HepG2 (cell line): ENCODE measurements at regions not wholly inside any gene's neighbourhood (a gene's known extent, or its start where the extent isn't known, plus 50 kb on each side); places are given as distances from the start of the nearest gene placed in this dataset.

ENCODE experiments used
- ATAC-seq: fragments of 200-7000 bp; cut with Tn5 transposase; 3 replicates; pipeline ENCODE4 v1.9.1; 2020; ENCODE audit warnings: mild to moderate bottlenecking, moderate library complexity
- BruUV-seq: library from RNA; stranded (reverse); fragments of 400-500 nt; replicated peaks from 2 replicates; lab custom pipeline; 2021; lab: Mats Ljungman, UMichigan
- CTCF ChIA-PET: fragments of 300-600 bp; formaldehyde crosslinking; extraction: SDS; loops from one replicate; lab custom pipeline; 2021; ENCODE audit warnings: low total read pairs, inconsistent platforms, low intra/inter-chr PET ratio; lab: Yijun Ruan, JAX
- POLR2A ChIA-PET: fragments of 350-600 bp; sonication (Branson Sonifier 250); formaldehyde crosslinking; loops from one replicate; lab custom pipeline; 2020; ENCODE audit warnings: antibody characterized with exemption, inconsistent platforms; lab: Yijun Ruan, JAX
- DNase-seq: peaks from one replicate; pipeline ENCODE4 v3.0.0-alpha.2; 2015; ENCODE audit warnings: low spot score
- FAIRE-seq: peaks from 3 replicates; lab custom pipeline; 2011; peaks lifted over from hg19 to GRCh38; lab: Jason Lieb, UNC
- H2AFZ ChIP-seq: one replicate; pipeline ENCODE4 v1.6.1; 2011; ENCODE audit warnings: low read length, inconsistent platforms
- H3K27ac ChIP-seq: fragments of 300-600 bp; 3 replicates; pipeline ENCODE4 v1.8.0; 2011; ENCODE audit warnings: mixed run types, mild to moderate bottlenecking, mixed read lengths, low read length, inconsistent platforms; ENCODE audit not compliant: insufficient read depth; ENCODE audit errors: extremely low read length
- H3K27me3 ChIP-seq, 2 experiments: fragments of 200-600 bp in 1 of 2; 2 replicates in 1 of 2; 3 replicates in 1 of 2; pipeline versions ENCODE4 v1.6.0 to v1.8.0; 2011; ENCODE audit warnings: low read length in 2 of 2, mild to moderate bottlenecking in 2 of 2, moderate library complexity in 2 of 2, inconsistent platforms in 1 of 2; ENCODE audit not compliant: insufficient read depth in 2 of 2, control insufficient read depth in 1 of 2
- H3K36me3 ChIP-seq, 2 experiments: fragments of 200-600 bp in 1 of 2; replicated peaks in 1 of 2; 2 replicates in 1 of 2; 3 replicates in 1 of 2; pipeline versions ENCODE4 v1.5.1 to v1.8.0; 2011; ENCODE audit warnings: low read length in 2 of 2, inconsistent platforms in 1 of 2; ENCODE audit not compliant: insufficient read depth in 2 of 2, control insufficient read depth in 1 of 2
- H3K4me1 ChIP-seq: 2 replicates; pipeline ENCODE4 v1.5.1; 2012; ENCODE audit warnings: low read length, inconsistent platforms; ENCODE audit not compliant: insufficient read depth
- H3K4me2 ChIP-seq: 2 replicates; pipeline ENCODE4 v1.6.0; 2011; ENCODE audit warnings: low read depth, low read length, inconsistent platforms
- H3K4me3 ChIP-seq, 3 experiments: fragments of 200-600 bp in 1 of 3; sonication (generic), shearing (Covaris generic) in 1 of 3; replicated peaks in 1 of 3; 2 replicates each; pipeline ENCODE4 v1.5.1; 2011 to 2016; ENCODE audit warnings: low read length in 3 of 3, inconsistent platforms in 2 of 3, low read depth in 2 of 3, mild to moderate bottlenecking in 2 of 3, control low read depth in 1 of 3, mixed read lengths in 1 of 3; ENCODE audit not compliant: insufficient read depth in 1 of 3
- H3K79me2 ChIP-seq: one replicate; pipeline ENCODE4 v1.6.1; 2011; ENCODE audit warnings: low read length, inconsistent platforms; ENCODE audit not compliant: insufficient read depth
- H3K9ac ChIP-seq: 2 replicates; pipeline ENCODE4 v1.6.0; 2011; ENCODE audit warnings: mild to moderate bottlenecking, low read depth, low read length, inconsistent platforms; ENCODE audit not compliant: insufficient read depth
- H3K9me3 ChIP-seq: 2 replicates; pipeline ENCODE4 v1.5.1; 2012; ENCODE audit warnings: mild to moderate bottlenecking, low read length
- H4K20me1 ChIP-seq: 2 replicates; pipeline ENCODE4 v1.6.0; 2011; ENCODE audit warnings: inconsistent platforms, mild to moderate bottlenecking, low read length, moderate library complexity; ENCODE audit not compliant: insufficient read depth
- AHR ChIP-seq: IDR thresholded peaks from 2 replicates; pipeline ENCODE4 v1.6.1; 2018; ENCODE audit warnings: missing genetic modification reagents, missing compliant biosample characterization
- MAFF ChIP-seq: IDR thresholded peaks from 2 replicates; pipeline ENCODE4 v1.6.1; 2011; ENCODE audit warnings: low read depth, low read length, improper control_type of control experiment
- MAFK ChIP-seq, 2 experiments: IDR thresholded peaks in 1 of 2; conservative IDR thresholded peaks in 1 of 2; 2 replicates each; pipeline ENCODE4 v1.6.1; 2011; ENCODE audit warnings: improper control_type of control experiment in 2 of 2, low read length in 2 of 2
- MBD4 ChIP-seq: IDR thresholded peaks from 2 replicates; pipeline ENCODE4 v1.6.1; 2012; ENCODE audit warnings: low read length, inconsistent platforms, borderline replicate concordance
- WGBS: methylation state at CpG from one replicate; pipeline ENCODE4 v1.1.6; 2017; ENCODE audit warnings: low lambda C conversion rate; 5-methylcytosine and 5-hydroxymethylcytosine counted together
- in situ Hi-C: cut with HindIII; loops from 2 replicates; pipeline ENCODE4 v1.10.0; 2017; ENCODE audit warnings: low pct_unique_long_range_greater_than_20kb; ENCODE audit not compliant: extremely low pct_ligation_motif_present
- intact Hi-C: fragments of 100-400 bp; cut with micrococcal nuclease; formaldehyde crosslinking; loops from one replicate; pipeline ENCODE4 v1.10.0; 2022; ENCODE audit not compliant: unreplicated experiment

- POLR2A ChIA-PET: no interaction called here
- 50% methylated on average over 5 of the region's 5 CpGs for WGBS
- Histone ChIP-seq H2AFZ (no peak overlapping the region), H4K20me1 (no peaks in the 10 kb centered on the region), H3K4me3 (no peak overlapping the region), H3K36me3 (no peaks in the 10 kb centered on the region), H3K4me1 (no peaks in the 10 kb centered on the region), H3K79me2 (no peaks in the 10 kb centered on the region), H3K9me3 (no peaks in the 10 kb centered on the region), H3K27ac (no peak overlapping the region), H3K4me2 (no peak overlapping the region), H3K9ac (no peak overlapping the region), H3K27me3 (peaks cover 0 to 1% of the 10 kb centered on the region in 2 experiments; a peak in 2 of 5 replicates)
- CTCF ChIA-PET: no interaction called here
- FAIRE-seq (no peak), DNase-seq (no peak), ATAC-seq (no peak)
- intact Hi-C loops (no loop called here), in situ Hi-C loops (no loop called here)
- no TSS peak for BruUV-seq
- no peak for TF ChIP-seq MBD4
Observed at GRCh38 chr5:68032216-68032762, 183.3 kb upstream of the PIK3R1 start.

GRCh38 chr5:68028131-68028727 lies 187.3 kb upstream of the PIK3R1 start:
- no peak overlapping the region for H3K27ac ChIP-seq
- no peak overlapping the region for H3K9ac ChIP-seq
- in situ Hi-C loops (no loop called here), intact Hi-C loops (no loop called here)
- FAIRE-seq (no peak), ATAC-seq (no peak), DNase-seq (no peak)
- no peak overlapping the region for H3K4me2 ChIP-seq
- BruUV-seq: no TSS peak
- H3K9me3 ChIP-seq: no peaks in the 10 kb centered on the region
- POLR2A ChIA-PET: no interaction called here
- CTCF ChIA-PET: no interaction called here
- 14% methylated on average over 2 of the region's 2 CpGs for WGBS
- H2AFZ ChIP-seq: no peak overlapping the region
- no peaks in the 10 kb centered on the region for H3K79me2 ChIP-seq
- no peaks in the 10 kb centered on the region; a peak in 1 of 5 replicates for H3K27me3 ChIP-seq
- no peaks in the 10 kb centered on the region for H4K20me1 ChIP-seq
- no peaks in the 10 kb centered on the region for H3K36me3 ChIP-seq
- no peaks in the 10 kb centered on the region for H3K4me1 ChIP-seq
- peak; percentile 68 to 78; a peak in 3 of 4 replicates for TF ChIP-seq MAFK (conservative IDR thresholded peaks at IDR 0.05 in 1 of 2, IDR thresholded peaks at IDR 0.05 in 1 of 2; ENCODE audit: low read length in 2 of 2)
- no peak for TF ChIP-seq AHR (CRISPR knock-in tag)
- peak; percentile 78 for TF ChIP-seq MAFF
- no peak overlapping the region for H3K4me3 ChIP-seq
